ENCODE measurements at regions not wholly inside any gene's neighbourhood (a gene's known extent, or its start where the extent isn't known, plus 50 kb on each side); places are given as distances from the start of the nearest gene placed in this dataset.
"Not testable (repeated sequence)": the region's sequence is repeated elsewhere in the genome, so short reads cannot be mapped to it uniquely, and the experiment has no call there.

DNA sequence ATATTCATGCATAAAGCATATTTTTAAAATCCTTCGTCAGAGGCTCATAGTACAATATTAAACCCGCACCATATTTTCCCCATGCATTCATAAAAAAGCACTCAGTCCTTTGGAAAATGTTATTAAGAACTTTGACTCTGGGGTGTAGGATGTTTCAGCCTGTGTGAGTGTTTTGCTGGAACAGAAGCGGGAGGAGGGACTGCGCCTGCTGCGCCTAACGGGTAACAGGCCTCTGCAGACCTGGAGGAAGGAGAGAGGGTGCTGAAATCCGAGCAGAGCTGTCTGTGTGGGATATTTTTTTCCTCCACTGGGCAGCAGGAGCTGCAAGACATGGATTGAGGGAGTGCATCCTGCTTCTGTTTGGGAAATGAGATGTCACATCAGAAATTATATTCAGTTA, 483.0 kb downstream of the BRD1 start:
- Histone ChIP-seq H4K20me1 (ENCODE audit: low read length) (no peaks in the 10 kb centered on the region), H2AFZ (ENCODE audit: low read length) (no peak overlapping the region), H3K9ac (ENCODE audit: low read length) (no peak overlapping the region), H3K36me3 (ENCODE audit: low read depth, low read length) (no peaks in the 10 kb centered on the region), H3F3A (ENCODE audit: low read length, unreplicated experiment) (no peaks in the 10 kb centered on the region), H3K9me3 (ENCODE audit: low read length) (no peaks in the 10 kb centered on the region), H3K4me1 (ENCODE audit: insufficient read depth, low read length) (no peaks in the 10 kb centered on the region), H3K79me2 (ENCODE audit: low read length) (no peaks in the 10 kb centered on the region), H3K27me3 (ENCODE audit: low read length) (peaks cover 46% of the 10 kb centered on the region), H3K4me2 (ENCODE audit: low read length) (no peak overlapping the region), H3K4me3 (ENCODE audit: low read length) (no peak overlapping the region), H3K27ac (ENCODE audit: low read length) (no peak overlapping the region), H3K9me2 (replicated peaks; ENCODE audit: low read length) (no peaks in the 10 kb centered on the region)
- no TSS peak for BruUV-seq (replicated peaks)
- ChIA-PET CTCF (no interaction called here), POLR2A (ENCODE audit: unreplicated experiment) (no interaction called here)
- intact Hi-C loops (cut with micrococcal nuclease), result no loop called here
- ATAC-seq, result no peak
- TF ChIP-seq EZH2phosphoT487 (IDR thresholded peaks at IDR 0.05; ENCODE audit: borderline replicate concordance, low read length), result no peak
- TF ChIP-seq, protein P1, sequence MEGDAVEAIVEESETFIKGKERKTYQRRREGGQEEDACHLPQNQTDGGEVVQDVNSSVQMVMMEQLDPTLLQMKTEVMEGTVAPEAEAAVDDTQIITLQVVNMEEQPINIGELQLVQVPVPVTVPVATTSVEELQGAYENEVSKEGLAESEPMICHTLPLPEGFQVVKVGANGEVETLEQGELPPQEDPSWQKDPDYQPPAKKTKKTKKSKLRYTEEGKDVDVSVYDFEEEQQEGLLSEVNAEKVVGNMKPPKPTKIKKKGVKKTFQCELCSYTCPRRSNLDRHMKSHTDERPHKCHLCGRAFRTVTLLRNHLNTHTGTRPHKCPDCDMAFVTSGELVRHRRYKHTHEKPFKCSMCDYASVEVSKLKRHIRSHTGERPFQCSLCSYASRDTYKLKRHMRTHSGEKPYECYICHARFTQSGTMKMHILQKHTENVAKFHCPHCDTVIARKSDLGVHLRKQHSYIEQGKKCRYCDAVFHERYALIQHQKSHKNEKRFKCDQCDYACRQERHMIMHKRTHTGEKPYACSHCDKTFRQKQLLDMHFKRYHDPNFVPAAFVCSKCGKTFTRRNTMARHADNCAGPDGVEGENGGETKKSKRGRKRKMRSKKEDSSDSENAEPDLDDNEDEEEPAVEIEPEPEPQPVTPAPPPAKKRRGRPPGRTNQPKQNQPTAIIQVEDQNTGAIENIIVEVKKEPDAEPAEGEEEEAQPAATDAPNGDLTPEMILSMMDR (conservative IDR thresholded peaks at IDR 0.05; ENCODE audit: low read depth, low read length), result no peak
- TF ChIP-seq EZH2 (IDR thresholded peaks at IDR 0.05; ENCODE audit: low read length, unreplicated experiment), result no peak
- DNase-seq, result no peak

DNA sequence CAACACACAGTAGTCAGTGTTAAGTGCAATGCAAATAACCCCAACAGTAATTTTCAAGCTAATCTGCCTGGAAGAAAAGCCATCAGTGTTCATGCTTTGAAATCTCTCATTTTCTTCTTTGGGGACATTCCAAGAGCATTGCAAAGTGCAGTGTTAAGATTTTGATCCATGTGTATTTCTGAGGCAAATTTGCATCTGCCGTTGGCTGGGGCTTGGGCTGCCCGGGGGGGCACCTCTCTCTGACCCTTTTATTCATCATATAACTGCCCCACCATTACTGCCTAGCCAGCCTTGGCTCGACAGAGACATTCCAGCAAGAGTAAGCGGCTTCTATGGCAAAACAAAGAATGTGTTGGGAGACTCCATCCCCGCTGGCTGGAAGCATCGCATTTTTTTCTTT, 483.5 kb downstream of the BRD1 start:
- Histone ChIP-seq H3K36me3 (ENCODE audit: low read depth, low read length) (no peaks in the 10 kb centered on the region), H3K27ac (ENCODE audit: low read length) (no peak overlapping the region), H3K9me3 (ENCODE audit: low read length) (no peaks in the 10 kb centered on the region), H3K4me2 (ENCODE audit: low read length) (no peak overlapping the region), H3K4me3 (ENCODE audit: low read length) (no peak overlapping the region), H3K79me2 (ENCODE audit: low read length) (no peaks in the 10 kb centered on the region), H4K20me1 (ENCODE audit: low read length) (no peaks in the 10 kb centered on the region), H3K27me3 (ENCODE audit: low read length) (peaks cover 41% of the 10 kb centered on the region), H3K9ac (ENCODE audit: low read length) (no peak overlapping the region), H3K9me2 (replicated peaks; ENCODE audit: low read length) (no peaks in the 10 kb centered on the region), H3F3A (ENCODE audit: low read length, unreplicated experiment) (no peaks in the 10 kb centered on the region), H3K4me1 (ENCODE audit: insufficient read depth, low read length) (no peaks in the 10 kb centered on the region), H2AFZ (ENCODE audit: low read length) (no peak overlapping the region)
- no peak for DNase-seq
- no TSS peak for BruUV-seq (replicated peaks)
- ChIA-PET CTCF (no interaction called here), POLR2A (ENCODE audit: unreplicated experiment) (no interaction called here)
- no peak for TF ChIP-seq EZH2phosphoT487 (IDR thresholded peaks at IDR 0.05; ENCODE audit: borderline replicate concordance, low read length)
- intact Hi-C loops (cut with micrococcal nuclease), result no loop called here
- no peak for ATAC-seq

DNA sequence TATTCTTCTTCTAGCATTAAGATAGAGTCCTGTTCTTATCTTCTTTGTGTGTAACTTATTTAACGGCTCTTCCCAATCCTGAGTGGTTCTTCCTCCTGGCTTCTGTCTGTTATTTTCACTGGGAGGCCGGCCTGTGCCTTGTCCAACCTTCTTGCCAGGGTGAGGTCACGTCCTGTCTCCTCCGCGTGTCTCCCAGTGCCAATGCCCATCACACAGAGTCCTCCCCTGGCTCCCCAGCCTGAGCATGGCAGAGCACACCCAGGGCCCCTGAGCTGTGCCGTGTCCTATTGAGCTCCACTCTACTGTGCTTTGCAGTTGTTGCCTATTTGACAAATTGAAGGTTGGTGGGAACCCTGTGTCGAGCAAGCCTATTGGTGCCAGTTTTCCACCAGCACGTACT, 487.3 kb downstream of the BRD1 start:
- Histone ChIP-seq H3K27me3 (ENCODE audit: low read length) (peaks cover 34% of the 10 kb centered on the region), H3K4me3 (ENCODE audit: low read length) (no peak overlapping the region), H3K27ac (ENCODE audit: low read length) (no peak overlapping the region), H4K20me1 (ENCODE audit: low read length) (no peaks in the 10 kb centered on the region), H3K79me2 (ENCODE audit: low read length) (no peaks in the 10 kb centered on the region), H2AFZ (ENCODE audit: low read length) (no peak overlapping the region), H3K36me3 (ENCODE audit: low read depth, low read length) (no peaks in the 10 kb centered on the region), H3K9ac (ENCODE audit: low read length) (no peak overlapping the region), H3K4me1 (ENCODE audit: insufficient read depth, low read length) (no peaks in the 10 kb centered on the region), H3K9me2 (replicated peaks; ENCODE audit: low read length) (no peaks in the 10 kb centered on the region), H3F3A (ENCODE audit: low read length, unreplicated experiment) (no peaks in the 10 kb centered on the region), H3K9me3 (ENCODE audit: low read length) (no peaks in the 10 kb centered on the region), H3K4me2 (ENCODE audit: low read length) (no peak overlapping the region)
- POLR2A ChIA-PET (ENCODE audit: unreplicated experiment), result no interaction called here
- TF ChIP-seq EZH2phosphoT487 (IDR thresholded peaks at IDR 0.05; ENCODE audit: borderline replicate concordance, low read length), result no peak
- TF ChIP-seq EZH2 (IDR thresholded peaks at IDR 0.05; ENCODE audit: low read length, unreplicated experiment), result no peak
- TF ChIP-seq, protein P1 (conservative IDR thresholded peaks at IDR 0.05; ENCODE audit: low read depth, low read length), result no peak
- no peak for DNase-seq
- intact Hi-C loops (cut with micrococcal nuclease), result no loop called here
- ATAC-seq, result no peak
- CTCF ChIA-PET, result no interaction called here
- BruUV-seq (replicated peaks), result no TSS peak

DNA sequence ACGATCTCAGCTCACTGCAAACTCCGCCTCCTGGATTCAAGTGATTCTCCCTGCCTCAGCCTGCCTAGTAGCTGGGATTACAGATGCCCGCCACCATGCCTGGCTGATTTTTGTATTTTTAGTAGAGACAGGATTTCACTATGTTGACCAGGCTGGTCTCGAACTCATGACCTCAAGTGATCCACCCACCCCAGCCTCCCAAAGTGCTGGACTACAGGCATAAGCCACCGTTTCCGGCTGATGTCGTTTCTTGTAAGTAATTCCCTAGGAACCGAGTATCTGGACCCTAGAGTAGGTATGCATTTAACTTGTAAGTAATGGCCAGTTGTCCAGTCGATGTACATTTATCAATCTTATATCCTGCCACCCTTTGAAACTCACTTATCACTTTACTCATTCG, 491.2 kb downstream of the BRD1 start:
- ATAC-seq; H3K79me2 ChIP-seq (ENCODE audit: low read length); H3K27ac ChIP-seq (ENCODE audit: low read length); H3K9me3 ChIP-seq (ENCODE audit: low read length); CTCF ChIA-PET; H3K36me3 ChIP-seq (ENCODE audit: low read depth, low read length); H3K9me2 ChIP-seq (replicated peaks; ENCODE audit: low read length); H3K9ac ChIP-seq (ENCODE audit: low read length); H3K4me3 ChIP-seq (ENCODE audit: low read length); intact Hi-C loops (cut with micrococcal nuclease); H4K20me1 ChIP-seq (ENCODE audit: low read length); DNase-seq; H3K4me2 ChIP-seq (ENCODE audit: low read length); BruUV-seq (replicated peaks); H2AFZ ChIP-seq (ENCODE audit: low read length); H3K4me1 ChIP-seq (ENCODE audit: insufficient read depth, low read length); POLR2A ChIA-PET (ENCODE audit: unreplicated experiment); H3F3A ChIP-seq (ENCODE audit: low read length, unreplicated experiment): not testable (repeated sequence)
- peaks cover 48% of the 10 kb centered on the region for H3K27me3 ChIP-seq (ENCODE audit: low read length)

Measured in PC-3 (cell line).